ENCODE measurements at regions not wholly inside any gene's neighbourhood (a gene's known extent, or its start where the extent isn't known, plus 50 kb on each side); places are given as distances from the start of the nearest gene placed in this dataset.

DNA sequence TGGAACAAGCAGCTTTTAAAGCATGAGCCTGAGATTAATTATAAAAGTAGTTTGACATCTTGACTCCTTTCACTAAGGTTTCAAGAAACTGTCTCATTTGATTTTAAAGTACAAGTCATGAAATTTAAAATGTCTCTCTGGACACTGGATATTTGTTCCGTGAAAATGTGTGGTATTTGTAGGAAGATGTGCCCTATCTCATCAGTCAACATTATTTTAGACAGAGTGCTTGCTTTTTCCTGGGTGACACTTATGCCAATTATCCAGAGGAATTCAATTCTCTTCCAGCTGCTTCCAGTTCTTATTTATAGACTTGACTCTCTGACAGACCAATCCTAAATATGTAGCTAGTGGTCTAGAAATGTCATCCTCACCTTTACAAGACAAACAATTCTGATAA, 300.4 kb downstream of the PLA2G4A start:
- Mint-ChIP-seq H3K27ac (no peak overlapping the region), H3K27me3 (no peaks in the 10 kb centered on the region), H3K4me3 (no peak overlapping the region), H3K4me1 (ENCODE audit: low read depth) (peaks cover 8% of the 10 kb centered on the region), H3K9me3 (peaks cover 2% of the 10 kb centered on the region), H3K36me3 (ENCODE audit: low read depth) (no peaks in the 10 kb centered on the region)
- POLR2A ChIA-PET = no interaction called here
- intact Hi-C loops (cut with DNase I, micrococcal nuclease) = no loop called here
- TF ChIP-seq, protein P1, sequence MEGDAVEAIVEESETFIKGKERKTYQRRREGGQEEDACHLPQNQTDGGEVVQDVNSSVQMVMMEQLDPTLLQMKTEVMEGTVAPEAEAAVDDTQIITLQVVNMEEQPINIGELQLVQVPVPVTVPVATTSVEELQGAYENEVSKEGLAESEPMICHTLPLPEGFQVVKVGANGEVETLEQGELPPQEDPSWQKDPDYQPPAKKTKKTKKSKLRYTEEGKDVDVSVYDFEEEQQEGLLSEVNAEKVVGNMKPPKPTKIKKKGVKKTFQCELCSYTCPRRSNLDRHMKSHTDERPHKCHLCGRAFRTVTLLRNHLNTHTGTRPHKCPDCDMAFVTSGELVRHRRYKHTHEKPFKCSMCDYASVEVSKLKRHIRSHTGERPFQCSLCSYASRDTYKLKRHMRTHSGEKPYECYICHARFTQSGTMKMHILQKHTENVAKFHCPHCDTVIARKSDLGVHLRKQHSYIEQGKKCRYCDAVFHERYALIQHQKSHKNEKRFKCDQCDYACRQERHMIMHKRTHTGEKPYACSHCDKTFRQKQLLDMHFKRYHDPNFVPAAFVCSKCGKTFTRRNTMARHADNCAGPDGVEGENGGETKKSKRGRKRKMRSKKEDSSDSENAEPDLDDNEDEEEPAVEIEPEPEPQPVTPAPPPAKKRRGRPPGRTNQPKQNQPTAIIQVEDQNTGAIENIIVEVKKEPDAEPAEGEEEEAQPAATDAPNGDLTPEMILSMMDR (IDR thresholded peaks at IDR 0.05) = no peak
- no peaks in the 10 kb centered on the region for H3K27me3 ChIP-seq (ENCODE audit: control insufficient read depth in 1 of 2, insufficient read depth in 2 of 2, low read length in 2 of 2)
- H3K4me3 ChIP-seq (ENCODE audit: low read length) = no peak overlapping the region
- DNase-seq (no peak), ATAC-seq (ENCODE audit: poor library complexity) (no peak)
- CTCF ChIA-PET = no interaction called here
- no peaks in the 10 kb centered on the region for H3K9me3 ChIP-seq (ENCODE audit: control insufficient read depth in 1 of 2, insufficient read depth in 1 of 2, low read length in 2 of 2)
- no peaks in the 10 kb centered on the region for H3K36me3 ChIP-seq (ENCODE audit: insufficient read depth, low read length)
- H3K27ac ChIP-seq (ENCODE audit: low read depth in 1 of 2, low read length in 2 of 2) = no peak overlapping the region
- no peaks in the 10 kb centered on the region for H3K4me1 ChIP-seq (ENCODE audit: insufficient read depth, low read length)

DNA sequence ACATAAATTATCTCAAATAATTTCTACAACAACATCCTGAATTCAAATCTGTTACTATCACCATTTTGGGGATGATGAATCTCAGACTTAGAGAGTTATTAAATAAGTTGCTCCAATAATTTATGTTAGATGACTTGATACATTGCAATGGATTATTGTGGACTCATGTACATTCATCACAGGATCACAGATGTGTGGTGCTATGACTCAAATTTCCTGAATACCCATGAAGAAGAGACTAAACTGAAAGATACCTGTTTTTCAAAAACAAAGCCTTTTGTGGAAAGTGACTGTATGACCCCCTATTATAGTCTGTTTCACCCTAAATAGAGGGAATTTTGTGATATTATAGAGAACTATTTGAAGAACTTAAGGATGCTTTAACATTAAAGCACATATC, 315.0 kb downstream of the PLA2G4A start:
- ATAC-seq (ENCODE audit: poor library complexity) (no peak), DNase-seq (no peak)
- H3K9me3 Mint-ChIP-seq = peaks cover 4% of the 10 kb centered on the region
- ChIA-PET POLR2A (no interaction called here), CTCF (no interaction called here)
- Histone ChIP-seq H3K27ac (ENCODE audit: low read depth in 1 of 2, low read length in 2 of 2) (no peak overlapping the region), H3K4me3 (ENCODE audit: low read length) (no peak overlapping the region), H3K9me3 (ENCODE audit: control insufficient read depth in 1 of 2, insufficient read depth in 1 of 2, low read length in 2 of 2) (peaks cover 0 to 5% of the 10 kb centered on the region in 2 experiments), H3K36me3 (ENCODE audit: insufficient read depth, low read length) (no peaks in the 10 kb centered on the region), H3K27me3 (ENCODE audit: control insufficient read depth in 1 of 2, insufficient read depth in 2 of 2, low read length in 2 of 2) (no peaks in the 10 kb centered on the region), H3K4me1 (ENCODE audit: insufficient read depth, low read length) (no peaks in the 10 kb centered on the region)
- TF ChIP-seq, protein P1 (IDR thresholded peaks at IDR 0.05) = no peak
- H3K27me3 Mint-ChIP-seq = no peaks in the 10 kb centered on the region
- no peak overlapping the region for H3K4me3 Mint-ChIP-seq
- no peaks in the 10 kb centered on the region for H3K4me1 Mint-ChIP-seq (ENCODE audit: low read depth)
- H3K36me3 Mint-ChIP-seq (ENCODE audit: low read depth) = no peaks in the 10 kb centered on the region
- no peak overlapping the region for H3K27ac Mint-ChIP-seq
- intact Hi-C loops (cut with DNase I, micrococcal nuclease) = no loop called here

DNA sequence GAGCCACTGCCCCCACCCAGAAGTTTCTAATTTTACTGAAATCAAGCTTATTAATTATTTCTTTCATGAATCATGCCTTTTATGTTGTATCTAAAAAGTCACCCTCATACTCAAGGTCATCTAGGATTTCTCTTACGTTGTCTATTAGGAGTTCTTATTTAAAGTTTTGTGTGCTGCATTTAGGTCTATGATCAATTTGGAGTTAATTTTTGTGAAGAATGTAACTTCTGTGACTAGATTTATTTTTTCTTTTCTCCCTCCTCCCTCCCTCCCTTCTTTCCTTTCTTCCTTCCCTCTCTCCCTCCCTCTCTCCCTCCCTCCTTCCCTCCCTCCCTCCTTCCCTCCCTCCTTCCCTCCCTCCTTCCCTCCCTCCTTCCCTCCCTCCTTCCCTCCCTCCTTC, 317.6 kb downstream of the PLA2G4A start:
- POLR2A ChIA-PET = no interaction called here

More for the DNA sequence above, 317.6 kb downstream of the PLA2G4A start:
- intact Hi-C loops (cut with DNase I, micrococcal nuclease) = no loop called here
- peaks cover 3% of the 10 kb centered on the region for H3K36me3 Mint-ChIP-seq (ENCODE audit: low read depth)
- Histone ChIP-seq H3K27ac (ENCODE audit: low read depth in 1 of 2, low read length in 2 of 2) (no peak overlapping the region), H3K27me3 (ENCODE audit: control insufficient read depth in 1 of 2, insufficient read depth in 2 of 2, low read length in 2 of 2) (no peaks in the 10 kb centered on the region), H3K36me3 (ENCODE audit: insufficient read depth, low read length) (no peaks in the 10 kb centered on the region), H3K4me3 (ENCODE audit: low read length) (no peak overlapping the region), H3K4me1 (ENCODE audit: insufficient read depth, low read length) (no peaks in the 10 kb centered on the region), H3K9me3 (ENCODE audit: control insufficient read depth in 1 of 2, insufficient read depth in 1 of 2, low read length in 2 of 2) (peaks cover 0 to 5% of the 10 kb centered on the region in 2 experiments)
- no peaks in the 10 kb centered on the region for H3K27me3 Mint-ChIP-seq
- H3K4me1 Mint-ChIP-seq (ENCODE audit: low read depth) = no peaks in the 10 kb centered on the region
- H3K27ac Mint-ChIP-seq = no peak overlapping the region
- no peak overlapping the region for H3K4me3 Mint-ChIP-seq
- CTCF ChIA-PET = no interaction called here
- TF ChIP-seq, protein P1 (IDR thresholded peaks at IDR 0.05) = no peak
- DNase-seq (no peak), ATAC-seq (ENCODE audit: poor library complexity) (no peak)
- H3K9me3 Mint-ChIP-seq = peaks cover 9% of the 10 kb centered on the region
